Urothelium cell line (cell line): ENCODE measurements at regions not wholly inside any gene's neighbourhood (a gene's known extent, or its start where the extent isn't known, plus 50 kb on each side); places are given as distances from the start of the nearest gene placed in this dataset.
"Not testable (repeated sequence)": the region's sequence is repeated elsewhere in the genome, so short reads cannot be mapped to it uniquely, and the experiment has no call there.

Source experiments
- DNase-seq: peaks from one replicate; pipeline ENCODE4 v3.0.0; 2011; ENCODE audit warnings: low spot score, mixed read lengths
- FAIRE-seq: peaks from 2 replicates; lab custom pipeline; 2011; peaks lifted over from hg19 to GRCh38; lab: Jason Lieb, UNC

DNA sequence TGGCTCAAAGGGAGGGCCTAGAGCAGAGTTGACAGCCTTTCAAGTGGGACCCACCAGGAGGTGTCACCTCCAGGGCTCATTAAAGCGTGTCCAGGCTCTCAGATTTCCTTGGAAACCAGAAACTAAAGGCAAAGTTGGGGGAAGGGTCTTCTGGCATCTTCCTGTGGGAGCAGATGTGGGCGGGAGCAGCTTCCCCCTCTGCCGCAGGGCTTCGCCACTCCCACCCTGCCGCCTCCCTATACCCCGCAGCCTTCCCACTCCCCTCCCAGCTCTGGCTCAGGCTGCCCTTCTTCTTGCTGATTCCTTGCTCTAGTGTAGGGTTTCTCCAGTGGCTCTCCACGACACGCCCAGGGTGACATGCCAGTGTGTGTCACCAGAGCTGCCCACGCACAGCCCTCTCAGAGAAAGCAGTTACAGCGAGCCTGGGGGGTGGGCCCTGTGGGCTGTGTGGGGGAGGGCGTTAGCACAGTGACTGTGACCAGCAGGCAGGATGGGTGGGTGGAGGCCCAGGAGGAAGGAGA is 91.6 kb upstream of the LRPAP1 start:
- not testable (repeated sequence) for DNase-seq
- FAIRE-seq = peak; percentile 72

DNA sequence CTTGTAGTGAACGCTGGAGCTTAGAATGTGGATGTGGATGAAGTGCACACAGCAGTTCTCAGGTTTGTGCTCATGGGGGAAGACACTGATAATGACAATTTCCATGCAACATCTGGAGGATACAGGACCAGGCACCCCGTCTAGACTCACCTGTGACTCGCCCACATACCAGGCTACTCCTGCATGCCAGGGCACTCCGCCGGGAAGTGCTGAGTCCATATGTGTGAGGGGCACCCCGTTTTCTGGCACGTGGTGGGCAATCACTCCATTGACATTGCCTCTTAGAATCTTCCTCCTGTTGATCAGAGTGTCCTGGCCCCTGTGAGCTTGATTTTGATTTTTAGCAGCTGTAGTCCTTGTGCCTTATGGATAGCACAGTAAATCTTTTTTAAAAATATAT is 90.9 kb upstream of the LRPAP1 start:
- DNase-seq = no peak
- FAIRE-seq = peak; percentile 77

DNA sequence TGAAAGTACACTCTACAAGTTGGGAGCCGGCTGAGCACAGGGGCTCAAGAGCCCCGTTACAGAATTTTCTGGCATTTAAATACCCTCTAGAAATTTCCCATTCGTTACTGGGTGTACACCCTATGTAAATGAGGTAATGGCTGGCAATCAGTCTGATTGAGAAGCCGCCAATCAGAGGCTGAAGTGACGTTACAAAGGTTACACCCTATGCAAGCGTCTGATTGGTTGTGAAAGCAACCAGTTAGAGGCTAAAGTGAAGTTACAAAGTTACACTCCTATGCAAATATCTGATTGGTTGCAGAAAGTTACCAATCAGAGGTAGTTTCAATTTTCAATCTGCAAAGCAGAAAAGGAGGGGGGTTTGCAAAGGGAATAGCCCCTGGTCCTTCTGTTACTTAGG is 88.1 kb upstream of the LRPAP1 start:
- DNase-seq, FAIRE-seq: not testable (repeated sequence)

DNA sequence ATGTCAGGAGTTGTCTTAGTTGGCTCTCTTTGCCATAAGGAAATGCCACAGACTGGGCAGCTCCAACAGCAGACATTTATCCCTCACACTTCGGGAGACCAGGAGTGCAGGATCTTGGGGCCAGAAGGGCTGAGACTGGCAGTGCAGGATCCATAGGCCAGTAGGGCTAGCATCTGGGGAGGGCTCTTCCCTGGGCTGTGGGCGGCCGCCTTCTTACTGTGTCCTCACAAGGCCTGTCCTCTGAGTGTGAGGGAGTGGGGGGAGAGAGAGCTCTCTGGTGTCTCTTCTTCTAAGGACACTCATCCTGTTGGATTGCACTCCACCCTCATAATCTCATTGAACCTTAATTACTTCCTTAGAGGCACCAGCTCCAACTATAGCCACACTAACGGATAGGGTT is 87.5 kb upstream of the LRPAP1 start:
- not testable (repeated sequence) for FAIRE-seq, DNase-seq

DNA sequence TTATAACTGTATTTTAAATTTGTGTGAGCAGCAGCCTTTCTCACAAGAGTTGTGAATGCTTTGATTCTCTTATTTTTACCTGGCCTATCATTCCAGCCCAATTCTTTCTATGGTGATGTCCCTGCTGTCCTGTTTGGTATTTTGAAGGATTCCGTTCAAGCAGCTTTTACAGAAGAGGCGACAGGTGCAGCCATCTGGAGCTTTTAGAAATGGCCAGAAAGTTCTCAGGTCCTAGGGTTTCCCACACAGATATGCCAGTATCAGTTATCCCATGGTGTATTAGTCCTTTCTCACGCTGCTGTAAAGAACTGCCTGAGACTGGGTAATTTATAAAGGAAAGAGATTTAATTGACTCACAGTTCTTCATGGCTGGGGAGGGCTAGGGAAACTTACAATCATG is 86.1 kb upstream of the LRPAP1 start:
- FAIRE-seq, DNase-seq: not testable (repeated sequence)

DNA sequence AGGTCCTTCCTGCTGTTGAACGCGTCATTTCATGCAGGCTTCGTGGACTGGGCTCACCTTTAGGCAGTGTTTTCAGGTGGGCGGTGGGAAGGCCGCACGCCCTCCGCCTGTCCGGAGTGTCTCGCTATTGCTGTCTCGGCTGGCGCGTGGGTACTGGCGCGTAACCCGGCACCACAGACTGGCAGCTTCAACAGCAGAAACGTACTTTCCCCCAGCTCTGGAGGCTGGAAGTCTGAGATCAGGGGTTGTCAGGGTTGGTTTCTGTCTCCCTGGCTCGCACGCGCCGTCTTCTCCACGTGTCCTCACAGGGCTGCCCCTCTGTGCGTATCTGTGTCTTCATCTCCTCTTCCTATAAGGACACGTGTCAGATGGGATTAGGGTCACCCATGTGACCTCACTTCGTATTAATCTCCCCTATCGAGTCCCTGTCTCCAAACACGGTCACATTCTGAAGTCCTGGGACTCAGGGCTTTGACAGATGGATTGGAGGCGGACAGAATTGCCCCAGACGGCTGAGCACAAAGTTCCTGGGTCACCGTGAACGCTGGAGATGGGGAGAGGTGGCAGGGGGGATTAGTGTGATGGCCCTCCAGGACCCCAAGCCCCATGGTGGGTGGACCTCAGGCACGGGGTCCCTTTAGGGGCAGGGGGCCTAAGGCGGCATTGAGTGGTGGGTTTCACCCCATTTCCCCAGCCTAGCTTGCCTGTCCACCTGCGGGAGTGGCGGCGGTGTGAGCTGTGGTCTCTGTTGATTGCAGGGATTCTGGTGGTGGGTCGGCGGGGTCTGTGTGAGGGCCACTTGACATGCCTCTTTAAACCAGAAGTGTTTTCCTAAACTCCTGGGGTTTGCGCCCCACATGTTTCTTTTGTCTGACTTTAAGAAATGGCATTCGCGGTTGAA is 83.4 kb upstream of the LRPAP1 start:
- DNase-seq (no peak), FAIRE-seq (no peak)

DNA sequence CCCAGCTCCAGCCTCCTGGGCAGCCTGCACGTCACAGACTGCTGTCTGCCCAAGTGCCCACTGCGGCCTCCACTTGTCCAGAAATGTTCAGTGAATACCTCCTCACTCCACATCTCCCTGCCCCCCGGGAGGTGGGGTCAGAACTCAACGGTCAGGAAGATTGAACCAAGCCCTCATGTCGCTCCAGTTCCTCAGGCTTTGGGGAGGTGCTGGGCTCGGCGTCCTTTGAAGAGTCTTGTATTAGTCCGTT is 82.4 kb upstream of the LRPAP1 start:
- FAIRE-seq (no peak), DNase-seq (no peak)

DNA sequence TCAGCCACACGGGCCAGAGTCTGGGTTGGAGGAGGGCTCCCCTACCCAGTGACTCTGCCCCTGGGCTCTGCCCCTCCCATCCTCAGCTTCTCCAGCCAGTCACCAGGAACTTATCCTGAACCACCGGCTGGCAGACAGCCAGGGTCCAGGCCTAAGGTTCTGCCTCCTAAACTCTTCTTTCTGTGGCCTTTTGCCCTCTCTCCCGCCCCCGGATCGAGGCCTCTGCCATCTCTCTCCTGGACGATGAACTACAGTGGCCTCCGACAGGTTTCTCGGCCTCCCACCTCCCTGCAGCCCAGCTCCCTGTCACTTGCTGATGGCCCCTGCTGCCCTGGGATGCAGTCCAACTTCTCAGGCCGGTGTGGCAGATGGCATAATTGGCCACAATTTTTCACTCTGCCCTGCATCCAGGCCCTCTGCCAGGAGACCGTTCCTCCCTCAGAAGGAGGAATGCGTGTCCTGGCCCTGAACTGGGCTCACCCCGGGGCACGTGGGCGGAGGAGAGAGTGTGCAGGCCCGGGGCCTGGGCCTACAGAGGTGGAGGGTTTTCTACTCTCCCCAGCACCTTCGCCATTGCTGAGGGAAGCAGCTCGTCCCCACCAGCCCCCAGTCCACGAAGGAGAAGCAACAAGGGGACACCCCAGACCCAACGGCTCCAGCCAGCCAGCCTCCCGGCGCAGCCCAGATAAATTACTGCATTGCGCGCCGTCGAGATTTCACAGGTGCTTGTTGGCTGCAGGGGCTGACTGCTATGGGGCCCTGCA is 81.9 kb upstream of the LRPAP1 start:
- FAIRE-seq (no peak), DNase-seq (peak; percentile 38)

DNA sequence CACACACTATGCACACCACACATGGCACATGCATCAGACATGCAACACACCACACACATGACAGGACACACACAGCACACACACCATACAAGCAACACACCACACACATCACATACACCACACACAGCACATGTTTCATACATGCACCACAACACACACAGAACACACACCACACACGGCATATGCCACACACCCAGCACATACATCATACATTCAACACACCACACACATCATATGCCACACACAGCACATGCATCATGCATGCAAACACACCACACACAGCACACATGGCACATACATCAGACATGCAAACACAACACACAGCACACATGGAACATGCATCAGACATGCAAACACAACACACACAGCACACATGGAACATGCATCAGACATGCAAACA is 80.7 kb upstream of the LRPAP1 start:
- peak; percentile 69 for FAIRE-seq
- DNase-seq = no peak

DNA sequence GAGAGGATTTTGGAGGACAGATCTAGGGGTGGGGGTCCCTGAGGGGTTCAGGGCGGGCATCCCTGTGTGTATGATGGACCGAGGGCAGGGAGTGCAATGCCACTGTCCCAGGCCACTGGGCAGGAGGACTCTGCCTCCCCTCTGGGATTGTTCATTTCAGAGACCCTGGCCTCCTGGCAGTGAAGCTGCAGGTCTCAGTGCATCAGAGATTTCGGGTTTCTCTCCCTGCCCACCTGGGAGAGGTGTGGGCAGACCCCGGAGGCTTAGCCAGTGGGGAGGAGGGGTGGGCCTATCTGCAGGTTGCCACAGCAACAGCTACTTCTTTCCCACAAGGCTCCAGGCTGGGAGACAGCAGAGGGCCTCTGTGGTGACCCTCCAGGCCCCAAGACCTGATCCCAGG is 80.1 kb upstream of the LRPAP1 start:
- FAIRE-seq (no peak), DNase-seq (no peak)

DNA sequence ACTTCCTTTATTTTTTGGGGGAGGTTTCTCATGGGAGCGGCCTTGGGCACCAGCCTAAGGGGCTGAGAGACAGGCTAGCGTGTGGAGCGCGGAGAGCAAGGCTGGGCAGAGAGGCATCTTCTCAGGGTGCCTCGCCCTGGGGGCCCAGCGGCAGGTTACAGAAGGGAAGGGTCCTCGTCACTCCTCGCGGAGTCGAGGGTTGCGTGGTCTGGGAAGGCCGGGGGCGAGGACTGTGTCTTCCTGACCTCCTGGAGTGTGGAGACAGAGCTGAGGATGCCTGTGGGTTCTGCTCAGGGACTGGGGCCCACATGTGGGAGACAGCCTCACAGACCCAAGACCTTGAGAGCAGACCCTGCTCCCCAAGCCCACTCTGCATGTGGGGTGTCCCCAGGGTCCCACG is 79.6 kb upstream of the LRPAP1 start:
- FAIRE-seq = no peak
- DNase-seq = no peak

DNA sequence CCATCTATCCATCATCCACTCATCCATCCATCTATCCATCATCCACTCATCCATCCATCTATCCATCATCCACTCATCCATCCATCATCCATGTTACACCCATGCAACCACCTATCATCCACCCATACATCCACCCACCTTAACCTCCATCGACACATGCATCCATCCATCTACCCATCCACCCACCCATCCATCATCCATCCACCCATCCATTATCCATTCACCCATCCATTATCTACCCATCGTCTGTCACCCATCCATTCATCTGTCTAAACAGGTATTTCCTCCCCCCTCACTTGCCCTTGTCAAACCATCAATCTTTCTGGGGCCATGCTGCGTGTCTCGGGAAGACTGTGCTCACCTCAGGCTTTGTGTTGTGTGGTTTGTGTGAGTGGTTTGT is 78.6 kb upstream of the LRPAP1 start:
- DNase-seq = not testable (repeated sequence)
- peak; percentile 96 for FAIRE-seq

DNA sequence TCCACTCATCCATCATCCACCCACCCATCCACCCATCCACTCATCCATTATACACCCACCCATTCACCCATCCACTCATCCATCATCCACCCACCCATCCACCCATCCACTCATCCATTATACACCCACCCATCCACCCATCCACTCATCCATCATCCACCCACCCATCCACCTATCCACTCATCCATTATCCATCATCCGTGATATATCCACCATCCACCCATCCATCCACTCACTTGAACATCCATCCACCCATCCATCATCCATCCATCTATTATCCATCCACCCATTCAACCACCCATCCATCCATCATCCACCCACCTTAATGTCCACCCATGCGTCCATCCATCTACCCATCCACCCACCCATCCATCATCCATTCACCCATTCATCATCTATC is 77.7 kb upstream of the LRPAP1 start:
- not testable (repeated sequence) for DNase-seq
- peak; percentile 76 for FAIRE-seq

DNA sequence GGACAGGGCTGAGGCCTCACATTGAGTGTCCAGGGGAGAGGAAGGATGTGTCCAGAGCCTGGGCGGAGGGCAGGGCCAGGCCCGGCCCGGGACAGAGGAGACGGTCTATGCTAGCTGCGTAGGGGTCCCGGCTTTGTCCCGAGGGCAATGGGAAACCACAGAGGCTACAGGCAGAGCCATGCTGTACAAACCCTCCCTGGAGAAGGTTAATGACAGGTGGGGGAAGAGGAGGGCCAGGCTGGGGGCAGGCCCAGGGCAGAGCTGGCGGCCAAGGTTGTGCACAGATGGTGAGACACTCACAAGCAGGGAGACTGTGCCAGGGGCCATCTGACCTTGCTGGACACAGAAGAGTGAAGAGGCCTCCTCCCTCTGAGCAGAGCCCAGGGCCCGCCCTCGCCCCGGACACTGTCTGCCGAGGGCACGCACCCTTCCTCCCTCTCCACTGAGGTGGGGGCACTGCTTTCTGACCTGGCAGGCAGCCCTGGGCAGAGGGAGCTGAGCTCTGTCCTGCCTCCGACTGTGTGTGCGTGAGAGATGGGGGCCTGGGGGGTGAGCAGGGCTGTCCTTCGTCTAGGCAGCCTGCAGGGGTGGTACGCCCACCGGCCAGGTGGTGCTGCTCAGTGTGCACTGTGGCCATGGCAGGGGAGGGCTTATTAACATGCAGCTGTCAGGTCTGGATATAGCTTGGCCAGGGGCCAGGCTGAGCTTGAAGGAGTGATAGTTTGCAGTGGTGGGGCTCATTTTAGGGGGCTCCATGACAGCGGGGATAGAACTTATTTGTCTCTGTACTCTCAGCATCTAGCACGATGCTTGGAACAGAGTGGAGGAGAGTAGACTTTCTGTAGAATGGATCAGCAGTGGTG is 75.7 kb upstream of the LRPAP1 start:
- DNase-seq (no peak), FAIRE-seq (peak; percentile 30)

DNA sequence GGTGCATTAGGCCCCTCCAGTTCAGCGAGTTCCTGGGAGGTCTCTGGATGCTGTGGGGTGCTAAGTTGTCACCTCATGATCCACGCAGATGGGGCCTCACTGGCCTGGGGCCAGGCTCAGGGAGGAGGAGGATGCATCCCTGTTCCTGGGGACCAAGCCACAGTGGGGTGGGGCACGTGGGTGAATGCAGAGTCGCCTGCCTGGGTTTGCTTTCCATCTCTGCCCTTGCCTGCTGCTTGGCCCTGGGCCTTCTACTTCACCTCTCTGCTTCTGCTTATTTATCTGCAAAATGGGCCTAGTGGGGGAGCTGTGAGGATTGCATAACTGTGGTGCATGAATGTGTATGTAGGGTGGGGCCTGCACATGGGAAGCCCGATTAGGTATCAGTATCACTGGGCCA is 74.6 kb upstream of the LRPAP1 start:
- DNase-seq = not testable (repeated sequence)

DNA sequence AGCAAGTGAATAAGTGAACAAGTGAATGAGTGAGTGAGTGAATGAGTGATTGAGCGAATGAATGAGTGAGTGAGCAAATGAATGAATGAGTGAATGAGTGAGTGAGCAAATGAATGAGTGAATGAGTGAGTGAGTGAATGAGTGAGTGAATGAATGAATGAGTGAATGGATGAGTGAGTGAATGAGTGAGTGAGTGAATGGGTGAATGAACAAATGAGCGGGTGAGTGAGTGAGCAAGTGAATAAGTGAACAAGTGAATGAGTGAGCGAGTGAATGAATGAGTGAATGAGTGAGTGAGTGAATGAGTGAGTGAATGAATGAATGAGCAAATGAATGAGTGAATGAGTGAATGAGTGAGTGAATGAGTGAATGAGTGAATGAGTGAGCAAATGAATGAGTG is 74.0 kb upstream of the LRPAP1 start:
- not testable (repeated sequence) for DNase-seq
- FAIRE-seq = peak; percentile 35

More for the DNA sequence above, 74.6 kb upstream of the LRPAP1 start:
- not testable (repeated sequence) for FAIRE-seq

DNA sequence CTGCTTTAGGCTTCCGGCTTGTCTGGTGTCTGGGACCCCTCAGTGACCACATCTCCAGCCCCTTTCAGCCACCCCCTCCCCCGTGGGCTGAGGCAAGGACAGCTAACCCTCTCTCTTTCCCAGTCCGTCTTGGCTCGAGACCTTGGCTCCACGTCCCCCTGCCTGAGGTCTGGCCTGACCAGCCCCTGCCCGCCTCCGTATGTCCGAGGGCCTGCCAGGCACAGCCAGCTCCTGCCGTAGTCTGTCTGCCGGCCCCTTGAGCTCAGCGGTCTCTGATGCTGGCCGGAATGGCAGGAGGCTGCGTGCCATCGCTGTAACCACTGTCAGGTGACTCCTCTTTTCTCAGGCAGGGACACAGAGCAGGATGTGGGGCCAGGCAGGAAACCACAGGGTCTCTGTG is 73.3 kb upstream of the LRPAP1 start:
- no peak for FAIRE-seq

DNA sequence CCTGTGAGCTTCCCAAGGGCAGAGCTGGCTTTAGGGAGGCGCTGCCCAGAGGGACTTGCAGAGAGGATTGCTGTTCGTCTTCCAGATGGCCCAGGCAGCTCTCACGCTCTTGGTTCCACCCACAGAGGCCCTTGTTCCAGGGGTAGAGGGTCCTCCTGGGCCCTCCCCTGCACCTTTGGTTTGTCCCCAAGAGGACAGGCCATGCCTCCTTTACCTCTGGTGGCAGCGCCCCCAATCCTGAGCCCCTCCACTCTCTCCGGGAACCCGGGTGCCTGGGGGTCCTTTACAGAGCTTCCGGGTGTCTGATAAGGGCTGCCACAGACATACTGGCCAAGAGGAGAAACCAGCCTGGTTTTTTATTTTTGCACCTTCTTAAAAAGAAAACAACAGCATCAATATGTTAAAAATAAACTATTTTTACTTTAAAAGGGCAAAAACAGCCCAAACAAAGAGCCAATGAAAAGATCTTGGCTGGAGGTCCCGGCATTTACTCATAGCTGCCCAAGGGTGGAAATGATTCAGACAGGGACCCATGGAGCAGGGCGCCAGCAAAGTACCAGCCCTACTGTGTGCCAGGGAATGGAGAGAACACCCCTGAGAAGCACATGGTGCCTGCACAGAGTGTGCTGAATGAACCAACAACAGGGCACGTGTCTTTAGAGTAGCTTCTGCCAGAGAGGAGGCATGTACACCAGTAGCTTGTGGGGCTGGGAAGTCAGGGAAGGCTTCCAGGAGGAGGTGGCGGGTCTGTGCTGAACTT is 70.8 kb upstream of the LRPAP1 start:
- not testable (repeated sequence) for DNase-seq
- peak; percentile 67 for FAIRE-seq

More for the DNA sequence above, 73.3 kb upstream of the LRPAP1 start:
- no peak for DNase-seq

DNA sequence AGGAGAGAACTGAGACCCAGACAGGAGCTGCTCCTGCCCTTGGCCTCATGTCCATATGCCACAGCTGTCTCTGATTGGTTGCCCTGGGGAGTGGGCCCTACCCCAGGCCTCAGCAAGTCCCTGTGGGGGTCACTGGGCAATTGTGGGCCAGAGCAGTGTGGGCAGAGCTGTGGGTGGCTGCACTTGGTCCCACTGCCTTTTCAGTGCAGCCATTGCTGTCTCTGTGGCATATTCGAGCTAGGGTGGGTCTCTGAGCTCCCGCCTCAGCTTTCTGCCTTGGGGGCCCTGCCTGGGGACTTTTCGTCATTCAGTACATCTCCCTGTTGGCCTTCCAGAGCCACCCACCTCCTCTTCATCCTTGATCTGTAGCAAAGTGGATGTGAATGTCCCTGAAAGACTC is 69.8 kb upstream of the LRPAP1 start:
- DNase-seq = no peak
- no peak for FAIRE-seq

DNA sequence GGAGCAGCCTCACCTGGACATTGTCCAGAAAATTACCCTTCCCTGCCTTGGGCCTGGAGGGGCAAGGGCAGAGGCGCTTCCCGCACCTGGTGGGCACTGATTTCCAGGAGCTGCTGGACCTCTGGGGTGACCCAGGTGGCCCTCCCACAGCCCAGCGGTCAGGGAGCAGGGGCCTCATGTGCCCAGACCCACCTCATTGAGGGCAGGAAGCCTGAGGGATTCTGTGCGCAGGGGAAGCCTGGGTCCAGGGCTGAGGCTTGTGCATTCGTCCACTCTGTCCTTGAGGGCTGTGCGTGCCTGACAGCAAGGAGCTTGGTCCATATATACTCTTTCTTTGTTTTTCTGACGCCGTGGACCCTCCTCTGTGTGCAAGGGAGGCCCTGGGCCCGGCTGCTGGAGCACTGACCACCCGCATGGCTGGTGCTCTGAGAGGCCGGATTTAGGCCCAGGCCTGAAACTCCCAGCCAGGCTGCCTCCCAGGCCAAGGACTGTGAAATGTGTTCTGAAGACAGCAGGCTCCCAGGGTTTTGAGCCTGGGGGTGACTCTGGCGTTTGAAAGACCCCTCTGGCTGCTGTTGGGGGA is 69.0 kb upstream of the LRPAP1 start:
- not testable (repeated sequence) for DNase-seq, FAIRE-seq
